Epithelial cell of prostate (primary cell): ENCODE measurements at regions not wholly inside any gene's neighbourhood (a gene's known extent, or its start where the extent isn't known, plus 50 kb on each side); places are given as distances from the start of the nearest gene placed in this dataset.

Experiments
- DNase-seq: peaks from one replicate; pipeline ENCODE4 v3.0.0-alpha.2; 2011; ENCODE audit warnings: low read depth, low spot score
- H3K27ac ChIP-seq: fragments of 450-650 bp; 2 replicates; pipeline ENCODE4 v1.5.1; 2017; ENCODE audit warnings: mild to moderate bottlenecking

- no peak for DNase-seq
- no peak overlapping the region for H3K27ac ChIP-seq
Measured at GRCh38 chr3:40845916-40846315, 321.2 kb downstream of the ZNF621 start.

- DNase-seq, result no peak
- no peak overlapping the region for H3K27ac ChIP-seq
Measured at GRCh38 chr3:40846451-40846850, 321.7 kb downstream of the ZNF621 start.

GRCh38 chr3:40847551-40847992, 322.8 kb downstream of the ZNF621 start:
- no peak overlapping the region for H3K27ac ChIP-seq
- DNase-seq, result no peak

- no peak for DNase-seq
- no peak overlapping the region for H3K27ac ChIP-seq
Measured at GRCh38 chr3:40848421-40848820, 323.7 kb downstream of the ZNF621 start.

GRCh38 chr3:40850861-40851260, 326.1 kb downstream of the ZNF621 start:
- no peak for DNase-seq

GRCh38 chr3:40851836-40852235, 327.1 kb downstream of the ZNF621 start:
- no peak overlapping the region for H3K27ac ChIP-seq
- DNase-seq, result no peak

More at GRCh38 chr3:40850861-40851260, 326.1 kb downstream of the ZNF621 start:
- H3K27ac ChIP-seq, result no peak overlapping the region

- H3K27ac ChIP-seq, result no peak overlapping the region
- no peak for DNase-seq
Measured at GRCh38 chr3:40852712-40853111, 328.0 kb downstream of the ZNF621 start.

GRCh38 chr3:40853474-40853873, 328.7 kb downstream of the ZNF621 start:
- no peak overlapping the region for H3K27ac ChIP-seq
- no peak for DNase-seq

GRCh38 chr3:40855871-40856270, 331.1 kb downstream of the ZNF621 start:
- H3K27ac ChIP-seq, result no peak overlapping the region
- no peak for DNase-seq

- peak overlapping the region; percentile 44 for H3K27ac ChIP-seq
- DNase-seq, result no peak
Measured at GRCh38 chr3:40858364-40859115, 333.8 kb downstream of the ZNF621 start.

- no peak for DNase-seq
- H3K27ac ChIP-seq, result no peak overlapping the region
Measured at GRCh38 chr3:40862946-40863345, 336.4 kb upstream of the CTNNB1 start.

GRCh38 chr3:40864146-40864782, 335.0 kb upstream of the CTNNB1 start:
- DNase-seq, result peak; percentile 31
- H3K27ac ChIP-seq, result no peak overlapping the region

GRCh38 chr3:40864915-40865314, 334.4 kb upstream of the CTNNB1 start:
- H3K27ac ChIP-seq, result no peak overlapping the region
- no peak for DNase-seq

GRCh38 chr3:40867797-40868196, 331.5 kb upstream of the CTNNB1 start:
- no peak for DNase-seq
- no peak overlapping the region for H3K27ac ChIP-seq

GRCh38 chr3:40869013-40869412, 330.3 kb upstream of the CTNNB1 start:
- no peak overlapping the region for H3K27ac ChIP-seq
- no peak for DNase-seq

- no peak for DNase-seq
- H3K27ac ChIP-seq, result no peak overlapping the region
Measured at GRCh38 chr3:40869939-40870338, 329.4 kb upstream of the CTNNB1 start.

GRCh38 chr3:40871394-40871793, 327.9 kb upstream of the CTNNB1 start:
- DNase-seq, result no peak
- H3K27ac ChIP-seq, result no peak overlapping the region

GRCh38 chr3:40872258-40872920, 326.9 kb upstream of the CTNNB1 start:
- no peak for DNase-seq
- no peak overlapping the region for H3K27ac ChIP-seq

- DNase-seq, result no peak
- no peak overlapping the region for H3K27ac ChIP-seq
Measured at GRCh38 chr3:40873476-40873875, 325.8 kb upstream of the CTNNB1 start.

- H3K27ac ChIP-seq, result no peak overlapping the region
- no peak for DNase-seq
Measured at GRCh38 chr3:40873934-40874699, 325.2 kb upstream of the CTNNB1 start.

- H3K27ac ChIP-seq, result no peak overlapping the region
- DNase-seq, result no peak
Measured at GRCh38 chr3:40875581-40875980, 323.7 kb upstream of the CTNNB1 start.
